Hindlimb muscle (tissue), 1 donor: ENCODE measurements at regions not wholly inside any gene's neighbourhood (a gene's known extent, or its start where the extent isn't known, plus 50 kb on each side); places are given as distances from the start of the nearest gene placed in this dataset.

Source experiments
- DNase-seq: peaks from one replicate; pipeline ENCODE4 v3.0.0-alpha.2; 2013

DNA sequence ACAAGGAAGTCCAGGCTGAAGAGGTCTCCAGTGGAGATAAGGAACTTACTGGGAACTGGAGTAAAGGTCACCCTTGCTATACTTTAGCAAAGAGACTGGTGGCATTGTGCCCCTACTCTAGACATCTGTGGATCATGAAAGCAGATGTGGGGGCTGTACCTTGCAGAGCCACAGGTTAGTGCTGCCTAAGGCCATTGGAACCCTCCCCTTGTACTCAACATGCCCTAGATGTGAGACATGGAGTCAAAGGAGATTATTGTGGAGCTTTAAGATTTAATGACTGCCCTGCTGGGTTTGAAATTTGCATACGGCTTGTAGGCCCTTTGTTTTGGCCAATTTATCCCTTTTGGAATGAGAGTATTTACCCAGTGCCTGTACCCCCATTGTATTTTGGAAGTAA lies 397.3 kb upstream of the GRIN3A start:
- DNase-seq = no peak

DNA sequence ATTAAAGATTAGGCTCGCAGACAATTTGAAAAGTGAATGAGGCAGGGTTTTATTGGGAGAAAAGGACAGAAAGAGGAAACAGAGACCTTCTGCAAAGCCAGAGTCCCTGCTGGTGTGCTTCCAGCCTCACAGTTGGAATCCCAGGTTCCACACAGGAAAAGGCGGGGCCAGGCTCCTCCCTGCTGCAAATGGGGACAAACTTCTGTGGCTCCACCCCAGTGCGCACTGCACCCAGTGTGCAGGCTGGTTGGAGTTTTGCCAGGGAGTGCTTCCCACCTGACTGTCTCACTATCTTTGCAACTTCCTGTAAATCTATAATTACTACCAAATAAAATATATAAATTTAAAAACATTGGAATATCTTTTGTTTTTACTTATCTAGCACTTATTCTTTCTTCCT lies 386.0 kb upstream of the GRIN3A start:
- DNase-seq = no peak

DNA sequence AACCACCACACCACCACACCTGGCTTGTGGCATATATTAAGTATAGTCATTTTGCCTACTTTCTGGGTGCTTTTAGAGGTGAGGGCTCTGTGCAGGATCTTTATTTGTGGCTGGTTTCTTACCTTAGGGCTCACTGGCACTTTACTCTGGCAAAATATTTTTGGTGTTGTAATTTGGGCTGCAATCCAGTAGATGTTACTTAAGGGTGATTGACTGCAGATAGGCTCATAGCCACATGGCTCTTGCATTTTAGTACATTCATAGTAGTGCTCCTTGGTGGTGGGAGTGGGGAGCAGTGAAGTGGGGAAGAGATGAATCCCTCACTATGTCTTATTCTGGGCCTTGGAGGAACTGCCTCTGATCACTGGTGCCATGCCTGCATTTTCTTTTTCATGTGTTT lies 376.1 kb upstream of the GRIN3A start:
- no peak for DNase-seq

DNA sequence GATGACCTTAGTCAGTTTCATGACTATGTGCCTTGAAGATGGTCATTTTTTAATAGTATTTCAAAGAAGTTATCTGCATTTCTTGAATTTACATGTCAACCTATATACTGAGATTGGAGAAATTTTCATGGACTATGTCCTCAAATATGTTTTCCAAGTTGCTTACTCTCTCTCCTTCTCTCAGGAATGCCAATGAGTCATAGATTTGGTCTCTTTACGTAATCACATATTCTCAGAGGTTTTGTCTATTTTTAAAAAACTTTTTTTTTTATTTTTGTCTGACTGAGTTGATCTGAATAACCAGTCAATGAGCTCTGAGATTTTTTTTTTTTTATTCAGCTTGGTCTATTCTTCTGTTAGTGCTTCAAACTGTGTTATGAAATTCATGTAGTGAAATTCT lies 374.7 kb upstream of the GRIN3A start:
- DNase-seq = no peak

GRCh38 chr9:102106439-102106838 lies 368.0 kb upstream of the GRIN3A start:
- DNase-seq = no peak

DNA sequence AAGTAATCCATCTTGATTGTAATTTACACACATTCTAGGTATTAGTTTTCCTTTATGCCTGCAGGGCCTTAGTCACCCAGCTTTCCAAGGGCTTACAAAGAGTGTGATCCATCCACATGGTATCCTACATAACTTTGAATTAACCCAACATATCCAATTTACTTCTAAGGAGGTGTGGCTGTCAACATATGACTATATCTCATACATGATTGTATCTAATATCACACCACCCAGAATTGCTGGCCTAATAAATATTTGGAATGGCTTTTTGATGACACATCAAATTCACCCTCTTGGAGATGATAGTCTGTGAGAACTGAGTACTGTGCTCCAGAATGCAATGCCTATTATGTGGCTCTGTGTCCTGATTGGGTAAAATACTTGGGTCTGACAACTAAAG lies 363.3 kb upstream of the GRIN3A start:
- no peak for DNase-seq

DNA sequence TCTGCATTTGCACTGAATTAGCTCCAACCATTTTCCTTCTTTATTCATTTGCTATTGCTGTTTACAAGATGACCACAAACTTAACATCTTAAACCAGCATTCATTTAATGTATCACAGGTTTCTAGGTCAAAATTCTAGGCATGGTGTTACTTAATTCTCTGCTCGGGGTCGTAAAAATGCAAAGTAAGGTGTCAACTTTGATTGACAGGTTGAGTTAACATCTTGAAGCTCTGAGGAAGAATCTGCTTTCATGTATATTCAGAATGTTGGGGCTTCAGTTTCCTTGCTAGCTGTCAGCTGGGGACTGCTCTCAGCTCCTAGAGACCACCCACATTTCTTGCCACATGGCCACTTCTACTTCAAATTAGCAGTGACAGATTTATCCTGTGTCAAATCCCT lies 348.7 kb upstream of the GRIN3A start:
- no peak for DNase-seq

DNA sequence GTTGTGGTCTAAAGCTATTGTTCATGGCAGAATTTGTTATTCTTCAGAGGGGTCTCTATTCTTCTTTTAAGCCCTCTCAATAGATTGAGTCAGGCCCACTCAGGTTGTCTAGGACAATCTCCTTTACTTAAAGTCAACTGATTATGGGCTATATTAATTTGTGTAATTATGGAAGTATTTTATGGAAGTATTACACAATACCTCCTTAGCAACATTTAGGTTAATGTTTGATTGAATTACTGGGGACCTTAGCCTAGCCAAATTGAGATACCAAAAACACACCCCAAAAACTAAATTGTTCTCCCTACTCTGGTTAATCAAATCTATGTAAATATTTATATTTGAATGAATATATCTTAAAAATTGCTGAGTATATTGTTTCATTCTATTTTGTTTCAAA lies 347.1 kb upstream of the GRIN3A start:
- DNase-seq = no peak

DNA sequence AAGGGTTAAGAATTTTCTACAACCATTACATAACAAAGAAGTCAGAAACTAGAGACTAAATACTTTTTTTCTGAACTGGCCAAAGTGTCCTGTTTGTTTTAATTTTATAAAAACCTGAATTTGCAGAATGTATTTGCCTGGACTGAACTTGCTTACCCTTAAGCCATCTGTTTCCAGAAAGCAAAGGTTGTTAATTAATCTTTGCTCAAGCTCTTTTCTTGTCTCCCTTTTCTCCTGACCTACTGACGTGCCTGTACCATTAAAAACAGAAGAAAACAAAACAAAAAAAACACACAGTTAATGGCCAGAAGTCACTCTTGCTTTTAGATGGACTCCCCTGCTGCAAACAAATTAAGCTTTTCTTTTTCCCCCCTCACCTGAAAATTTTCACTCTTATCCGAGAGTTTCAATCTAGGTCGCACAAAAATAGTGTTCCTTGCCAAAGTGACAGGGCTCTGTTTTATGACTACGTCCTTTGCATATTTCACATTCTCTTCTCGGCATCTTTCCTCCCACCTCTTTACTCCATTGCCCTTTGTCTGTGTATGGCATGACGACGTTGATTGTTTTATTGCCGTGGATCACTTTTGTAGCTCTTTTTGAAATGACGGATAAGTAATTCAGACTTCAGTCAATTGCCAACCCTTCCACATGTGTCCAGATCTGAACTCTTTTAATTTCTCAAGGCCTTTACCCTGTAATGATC lies 333.8 kb upstream of the GRIN3A start:
- no peak for DNase-seq

DNA sequence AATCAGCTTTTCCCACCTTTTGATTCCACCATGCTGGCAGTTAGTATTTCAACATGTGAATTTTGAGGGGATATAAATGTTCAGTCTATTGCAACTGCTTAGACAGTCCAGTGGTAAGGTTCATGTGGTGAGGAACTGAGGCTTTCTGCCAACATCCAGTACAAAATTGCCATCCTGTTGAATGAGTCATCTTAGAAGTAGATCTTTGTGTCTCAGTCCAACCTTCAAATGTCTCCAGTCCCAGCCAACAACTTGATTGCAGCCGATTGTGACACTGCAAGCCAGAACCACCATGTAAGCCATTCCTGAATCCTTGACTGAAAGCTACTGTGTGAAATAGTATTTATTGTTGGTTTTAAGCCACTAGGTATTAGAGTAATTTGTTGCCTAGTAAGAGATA lies 331.5 kb upstream of the GRIN3A start:
- no peak for DNase-seq

DNA sequence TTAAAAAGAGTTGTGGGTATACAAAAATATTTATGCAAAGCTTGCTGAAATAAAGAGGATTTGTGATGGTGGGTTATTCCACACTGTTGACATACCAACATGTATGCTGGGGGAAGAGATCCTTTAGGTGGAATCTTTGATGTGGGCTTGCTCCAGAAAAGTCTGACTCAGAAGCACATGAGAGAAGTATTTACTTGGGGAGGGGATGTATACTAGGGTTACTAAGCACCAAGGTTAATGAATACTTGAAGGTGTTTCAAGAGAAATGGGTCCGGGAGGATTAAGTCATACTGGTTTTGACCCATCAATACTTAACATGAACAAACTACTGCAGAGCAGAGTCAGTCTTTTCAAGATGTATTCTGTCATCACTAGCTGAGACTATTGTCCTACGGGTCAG lies 316.4 kb upstream of the GRIN3A start:
- no peak for DNase-seq

GRCh38 chr9:102049586-102050246 lies 311.3 kb upstream of the GRIN3A start:
- DNase-seq = no peak

DNA sequence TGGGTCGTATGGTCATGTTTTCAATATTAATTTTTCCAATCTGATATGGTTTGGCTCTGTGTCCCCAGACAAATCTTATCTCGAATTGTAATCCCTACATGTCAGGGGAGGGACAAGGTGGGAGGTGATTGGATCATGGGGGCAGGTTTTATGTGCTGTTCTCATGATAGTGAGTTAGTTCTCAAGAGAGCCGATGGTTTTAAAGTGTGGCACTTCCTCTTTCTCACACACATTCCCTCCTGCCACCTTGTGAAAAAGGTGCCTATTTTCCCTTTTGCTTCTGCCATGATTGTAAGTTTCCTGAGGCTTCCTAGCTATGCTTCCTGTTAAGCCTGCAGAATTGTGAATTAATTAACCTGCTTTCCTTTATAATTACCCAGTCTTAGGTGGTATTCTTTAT lies 309.1 kb upstream of the GRIN3A start:
- DNase-seq = no peak

GRCh38 chr9:102044133-102044532 lies 305.7 kb upstream of the GRIN3A start:
- no peak for DNase-seq

DNA sequence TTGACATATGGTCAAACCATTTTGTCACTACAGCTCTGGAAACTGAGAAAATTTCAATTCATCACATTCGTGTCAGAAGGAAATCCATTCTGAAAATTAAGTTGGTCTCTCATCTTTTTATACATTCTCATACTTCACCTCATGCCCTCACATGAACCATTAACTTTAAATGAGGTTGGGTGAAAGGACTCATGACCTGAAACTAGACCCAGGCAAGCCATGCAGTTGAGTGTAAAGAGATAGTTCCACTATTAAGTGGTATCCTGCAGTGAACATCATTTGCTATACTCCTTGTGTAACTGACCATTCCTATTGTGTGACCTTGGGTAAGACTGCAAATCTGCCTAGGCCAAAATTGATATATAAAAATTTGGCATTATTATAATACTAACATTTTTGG lies 299.6 kb upstream of the GRIN3A start:
- DNase-seq = no peak

DNA sequence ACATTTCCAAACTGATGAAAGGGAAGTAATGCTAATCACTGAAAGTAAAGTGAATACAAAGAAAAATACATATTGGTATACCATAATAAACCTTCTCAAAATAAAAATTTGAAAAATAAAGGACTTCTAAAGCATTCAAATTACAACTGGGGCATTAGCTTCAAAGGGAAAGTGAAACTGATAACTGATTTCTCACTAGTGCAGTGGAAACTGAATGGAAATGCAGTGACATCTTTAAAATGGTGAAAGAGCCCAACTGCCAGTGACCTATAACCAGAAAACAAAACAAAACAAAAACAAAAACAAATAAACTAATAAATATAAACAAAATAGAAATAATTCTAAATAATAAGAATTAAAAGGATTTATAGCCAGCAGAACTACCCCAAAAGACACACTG lies 297.5 kb upstream of the GRIN3A start:
- no peak for DNase-seq

- DNase-seq = no peak
Observed at GRCh38 chr9:102032614-102033013, 294.2 kb upstream of the GRIN3A start.

DNA sequence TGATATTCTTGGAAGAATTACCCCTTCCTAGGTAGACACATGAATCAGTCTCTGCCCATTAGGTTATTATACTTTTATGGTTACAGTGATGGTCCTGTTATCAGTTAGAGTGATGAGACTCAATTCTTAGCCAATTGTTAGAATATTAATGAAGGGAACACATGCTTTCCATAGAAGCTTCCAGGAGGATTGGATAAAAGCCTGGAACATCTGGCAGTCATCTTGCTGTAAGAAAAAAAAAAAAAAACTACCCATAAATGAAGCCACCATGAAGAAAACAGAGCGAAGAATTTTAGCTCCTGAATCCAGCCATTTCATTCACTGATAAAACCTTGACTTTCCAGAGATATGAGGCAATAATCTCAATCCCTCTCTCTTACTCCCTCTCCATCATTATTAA lies 262.5 kb upstream of the GRIN3A start:
- DNase-seq = peak; percentile 59

- DNase-seq = no peak
Observed at GRCh38 chr9:101999441-101999840, 261.0 kb upstream of the GRIN3A start.

DNA sequence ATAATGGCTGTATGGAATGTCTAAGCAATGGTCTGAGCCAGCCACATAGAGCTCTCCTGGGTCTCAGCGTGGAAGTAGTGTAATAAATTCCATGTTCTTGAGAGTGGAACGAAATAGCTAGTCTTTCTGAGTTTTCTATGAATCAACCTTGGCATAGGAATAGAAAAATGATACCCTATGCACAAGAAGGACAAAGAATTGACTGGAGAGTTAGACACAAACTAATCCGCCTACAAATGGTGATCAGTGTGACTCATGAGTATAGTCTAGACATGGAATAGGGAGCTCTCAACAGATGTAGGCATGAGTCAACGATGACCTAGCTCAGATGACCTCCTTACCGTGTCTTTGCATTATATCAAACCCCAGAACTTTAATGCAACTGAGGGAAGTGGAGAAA lies 256.8 kb upstream of the GRIN3A start:
- DNase-seq = no peak

DNA sequence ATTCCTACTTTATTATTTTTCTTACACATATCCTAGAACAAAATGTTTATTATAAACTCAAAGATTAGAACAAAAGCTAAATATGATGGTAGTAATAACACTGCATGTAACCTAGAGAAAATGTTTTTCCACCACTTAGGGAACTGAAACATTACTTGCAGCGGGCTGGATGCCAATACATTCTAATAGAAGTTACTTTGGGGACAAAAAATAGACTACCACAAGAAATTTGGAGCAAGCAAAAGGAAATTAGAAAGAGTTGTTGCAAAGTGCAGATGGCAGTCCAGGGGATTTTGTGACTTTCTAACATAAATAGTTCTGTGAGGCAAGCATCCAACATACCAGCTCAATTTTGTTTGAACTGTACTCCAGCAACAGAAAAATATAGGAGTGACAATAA lies 255.3 kb upstream of the GRIN3A start:
- DNase-seq = peak; percentile 15

- DNase-seq = no peak
Observed at GRCh38 chr9:101991926-101992325, 253.5 kb upstream of the GRIN3A start.

- no peak for DNase-seq
Observed at GRCh38 chr9:101977614-101978210, 239.3 kb upstream of the GRIN3A start.

- no peak for DNase-seq
Observed at GRCh38 chr9:101970609-101971008, 232.2 kb upstream of the GRIN3A start.
